ENCODE measurements at regions not wholly inside any gene's neighbourhood (a gene's known extent, or its start where the extent isn't known, plus 50 kb on each side); places are given as distances from the start of the nearest gene placed in this dataset.
"Not testable (repeated sequence)": the region's sequence is repeated elsewhere in the genome, so short reads cannot be mapped to it uniquely, and the experiment has no call there.

GRCh38 chr4:122973465-122973864 lies 51.1 kb upstream of the NUDT6 start:
- FAIRE-seq = peak; percentile 56

GRCh38 chr4:122976111-122976510 lies 53.7 kb upstream of the NUDT6 start:
- no peak for TF ChIP-seq TAF1 (IDR thresholded peaks at IDR 0.05; ENCODE audit: borderline replicate concordance, low read depth, low read length)
- no peak for TF ChIP-seq POLR2AphosphoS5 (IDR thresholded peaks at IDR 0.05; ENCODE audit: low read depth, low read length)
- TF ChIP-seq POLR2A (IDR thresholded peaks at IDR 0.05; ENCODE audit: low read depth, low read length) = no peak
- no peak for DNase-seq (ENCODE audit: insufficient read length)
- FAIRE-seq = no peak

More at GRCh38 chr4:122973465-122973864, 51.1 kb upstream of the NUDT6 start:
- TF ChIP-seq POLR2AphosphoS5 (IDR thresholded peaks at IDR 0.05; ENCODE audit: low read depth, low read length) (no peak), POLR2A (IDR thresholded peaks at IDR 0.05; ENCODE audit: low read depth, low read length) (no peak), TAF1 (IDR thresholded peaks at IDR 0.05; ENCODE audit: borderline replicate concordance, low read depth, low read length) (no peak)
- no peak for DNase-seq (ENCODE audit: insufficient read length)

GRCh38 chr4:122977103-122977502 lies 54.7 kb upstream of the NUDT6 start:
- FAIRE-seq = no peak
- no peak for DNase-seq (ENCODE audit: insufficient read length)
- TF ChIP-seq TAF1 (IDR thresholded peaks at IDR 0.05; ENCODE audit: borderline replicate concordance, low read depth, low read length) (no peak), POLR2A (IDR thresholded peaks at IDR 0.05; ENCODE audit: low read depth, low read length) (no peak), POLR2AphosphoS5 (IDR thresholded peaks at IDR 0.05; ENCODE audit: low read depth, low read length) (no peak)

- DNase-seq (ENCODE audit: insufficient read length) (no peak), FAIRE-seq (no peak)
- TF ChIP-seq POLR2AphosphoS5 (IDR thresholded peaks at IDR 0.05; ENCODE audit: low read depth, low read length) (no peak), POLR2A (IDR thresholded peaks at IDR 0.05; ENCODE audit: low read depth, low read length) (no peak), TAF1 (IDR thresholded peaks at IDR 0.05; ENCODE audit: borderline replicate concordance, low read depth, low read length) (no peak)
Measured at GRCh38 chr4:122978109-122978508, 55.7 kb upstream of the NUDT6 start.

- TF ChIP-seq POLR2AphosphoS5 (IDR thresholded peaks at IDR 0.05; ENCODE audit: low read depth, low read length) = no peak
- TF ChIP-seq TAF1 (IDR thresholded peaks at IDR 0.05; ENCODE audit: borderline replicate concordance, low read depth, low read length) = no peak
- no peak for TF ChIP-seq POLR2A (IDR thresholded peaks at IDR 0.05; ENCODE audit: low read depth, low read length)
Measured at GRCh38 chr4:122978789-122979188, 56.4 kb upstream of the NUDT6 start.

GRCh38 chr4:122980860-122981259 lies 58.5 kb upstream of the NUDT6 start:
- DNase-seq (ENCODE audit: insufficient read length) = no peak
- TF ChIP-seq POLR2AphosphoS5 (IDR thresholded peaks at IDR 0.05; ENCODE audit: low read depth, low read length) (no peak), TAF1 (IDR thresholded peaks at IDR 0.05; ENCODE audit: borderline replicate concordance, low read depth, low read length) (no peak), POLR2A (IDR thresholded peaks at IDR 0.05; ENCODE audit: low read depth, low read length) (no peak)
- no peak for FAIRE-seq

More at GRCh38 chr4:122978789-122979188, 56.4 kb upstream of the NUDT6 start:
- no peak for FAIRE-seq
- DNase-seq (ENCODE audit: insufficient read length) = no peak

- TF ChIP-seq POLR2AphosphoS5 (IDR thresholded peaks at IDR 0.05; ENCODE audit: low read depth, low read length) = no peak
- no peak for TF ChIP-seq TAF1 (IDR thresholded peaks at IDR 0.05; ENCODE audit: borderline replicate concordance, low read depth, low read length)
- no peak for TF ChIP-seq POLR2A (IDR thresholded peaks at IDR 0.05; ENCODE audit: low read depth, low read length)
- DNase-seq (ENCODE audit: insufficient read length) (no peak), FAIRE-seq (no peak)
Measured at GRCh38 chr4:122988696-122989095, 66.3 kb upstream of the NUDT6 start.

GRCh38 chr4:122990891-122991290 lies 68.5 kb upstream of the NUDT6 start:
- TF ChIP-seq TAF1 (IDR thresholded peaks at IDR 0.05; ENCODE audit: borderline replicate concordance, low read depth, low read length) (no peak), POLR2AphosphoS5 (IDR thresholded peaks at IDR 0.05; ENCODE audit: low read depth, low read length) (no peak), POLR2A (IDR thresholded peaks at IDR 0.05; ENCODE audit: low read depth, low read length) (no peak)
- no peak for FAIRE-seq
- DNase-seq (ENCODE audit: insufficient read length) = no peak

GRCh38 chr4:122992057-122992456 lies 69.7 kb upstream of the NUDT6 start:
- TF ChIP-seq TAF1 (IDR thresholded peaks at IDR 0.05; ENCODE audit: borderline replicate concordance, low read depth, low read length) (no peak), POLR2AphosphoS5 (IDR thresholded peaks at IDR 0.05; ENCODE audit: low read depth, low read length) (no peak), POLR2A (IDR thresholded peaks at IDR 0.05; ENCODE audit: low read depth, low read length) (no peak)
- DNase-seq (ENCODE audit: insufficient read length) (no peak), FAIRE-seq (no peak)

- TF ChIP-seq POLR2A (IDR thresholded peaks at IDR 0.05; ENCODE audit: low read depth, low read length) (no peak), TAF1 (IDR thresholded peaks at IDR 0.05; ENCODE audit: borderline replicate concordance, low read depth, low read length) (no peak), POLR2AphosphoS5 (IDR thresholded peaks at IDR 0.05; ENCODE audit: low read depth, low read length) (no peak)
- FAIRE-seq (no peak), DNase-seq (ENCODE audit: insufficient read length) (no peak)
Measured at GRCh38 chr4:122992641-122993040, 70.2 kb upstream of the NUDT6 start.

- DNase-seq (ENCODE audit: insufficient read length) (no peak), FAIRE-seq (no peak)
- TF ChIP-seq TAF1 (IDR thresholded peaks at IDR 0.05; ENCODE audit: borderline replicate concordance, low read depth, low read length) = no peak
- no peak for TF ChIP-seq POLR2A (IDR thresholded peaks at IDR 0.05; ENCODE audit: low read depth, low read length)
- TF ChIP-seq POLR2AphosphoS5 (IDR thresholded peaks at IDR 0.05; ENCODE audit: low read depth, low read length) = no peak
Measured at GRCh38 chr4:122996350-122996749, 74.0 kb upstream of the NUDT6 start.

GRCh38 chr4:122997463-122998101 lies 75.2 kb upstream of the NUDT6 start:
- DNase-seq (ENCODE audit: insufficient read length) (no peak), FAIRE-seq (no peak)
- TF ChIP-seq TAF1 (IDR thresholded peaks at IDR 0.05; ENCODE audit: borderline replicate concordance, low read depth, low read length) = no peak

GRCh38 chr4:123004079-123004478 lies 81.7 kb upstream of the NUDT6 start:
- FAIRE-seq = not testable (repeated sequence)

GRCh38 chr4:123005126-123005525 lies 82.7 kb upstream of the NUDT6 start:
- not testable (repeated sequence) for FAIRE-seq; DNase-seq (ENCODE audit: insufficient read length)

More at GRCh38 chr4:123004079-123004478, 81.7 kb upstream of the NUDT6 start:
- not testable (repeated sequence) for DNase-seq (ENCODE audit: insufficient read length)
